ENCODE measurements at regions not wholly inside any gene's neighbourhood (a gene's known extent, or its start where the extent isn't known, plus 50 kb on each side); places are given as distances from the start of the nearest gene placed in this dataset.

DNA sequence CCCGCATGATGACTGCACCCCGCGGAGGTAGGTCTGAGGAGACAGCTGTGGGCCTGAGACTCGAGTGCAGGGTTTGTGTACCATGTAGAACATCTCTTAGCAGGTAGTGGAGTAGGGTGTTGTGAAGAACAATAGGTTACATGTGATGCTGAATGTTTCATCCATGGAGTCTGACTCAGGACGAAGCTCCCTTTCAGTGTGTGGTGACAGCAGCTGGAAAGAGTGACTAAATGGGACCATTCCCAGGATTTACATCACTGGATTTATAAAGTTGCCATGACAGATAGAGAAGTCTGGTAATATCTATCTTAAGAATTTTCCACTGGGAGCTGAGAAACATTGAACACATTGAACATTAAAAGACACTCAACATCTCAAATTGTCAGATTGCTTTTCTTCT, 259.6 kb upstream of the RGS6 start:
- TF ChIP-seq MYC (IDR thresholded peaks at IDR 0.05; ENCODE audit: low read depth, low read length): no peak
- no peak for TF ChIP-seq JUN (IDR thresholded peaks at IDR 0.05; ENCODE audit: borderline replicate concordance, insufficient read depth, insufficient read length, low read depth)
- TF ChIP-seq, protein P1, sequence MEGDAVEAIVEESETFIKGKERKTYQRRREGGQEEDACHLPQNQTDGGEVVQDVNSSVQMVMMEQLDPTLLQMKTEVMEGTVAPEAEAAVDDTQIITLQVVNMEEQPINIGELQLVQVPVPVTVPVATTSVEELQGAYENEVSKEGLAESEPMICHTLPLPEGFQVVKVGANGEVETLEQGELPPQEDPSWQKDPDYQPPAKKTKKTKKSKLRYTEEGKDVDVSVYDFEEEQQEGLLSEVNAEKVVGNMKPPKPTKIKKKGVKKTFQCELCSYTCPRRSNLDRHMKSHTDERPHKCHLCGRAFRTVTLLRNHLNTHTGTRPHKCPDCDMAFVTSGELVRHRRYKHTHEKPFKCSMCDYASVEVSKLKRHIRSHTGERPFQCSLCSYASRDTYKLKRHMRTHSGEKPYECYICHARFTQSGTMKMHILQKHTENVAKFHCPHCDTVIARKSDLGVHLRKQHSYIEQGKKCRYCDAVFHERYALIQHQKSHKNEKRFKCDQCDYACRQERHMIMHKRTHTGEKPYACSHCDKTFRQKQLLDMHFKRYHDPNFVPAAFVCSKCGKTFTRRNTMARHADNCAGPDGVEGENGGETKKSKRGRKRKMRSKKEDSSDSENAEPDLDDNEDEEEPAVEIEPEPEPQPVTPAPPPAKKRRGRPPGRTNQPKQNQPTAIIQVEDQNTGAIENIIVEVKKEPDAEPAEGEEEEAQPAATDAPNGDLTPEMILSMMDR (IDR thresholded peaks at IDR 0.05; ENCODE audit: extremely low read depth in 1 of 2, insufficient read depth in 1 of 2, low read depth in 1 of 2, low read length in 2 of 2): no peak
- no peak for TF ChIP-seq POLR2A (IDR thresholded peaks at IDR 0.05; ENCODE audit: low read depth, low read length)
- TF ChIP-seq GATA2 (IDR thresholded peaks at IDR 0.05; ENCODE audit: insufficient read depth, insufficient read length, low read depth, low read length): no peak
- no peak for TF ChIP-seq FOS (IDR thresholded peaks at IDR 0.05; ENCODE audit: borderline replicate concordance, insufficient read depth, low read length)
- TF ChIP-seq MAX (IDR thresholded peaks at IDR 0.05; ENCODE audit: insufficient read depth, insufficient read length): no peak
- no peak for TF ChIP-seq EZH2 (IDR thresholded peaks at IDR 0.05; ENCODE audit: borderline replicate concordance, low read depth, low read length, severe bottlenecking)
- no peak for TF ChIP-seq POLR2AphosphoS5 (IDR thresholded peaks at IDR 0.05; ENCODE audit: insufficient read depth, low read depth, low read length)
- Histone ChIP-seq H3K27me3 (ENCODE audit: control insufficient read depth in 2 of 2, insufficient read depth in 2 of 2, low read length in 2 of 2) (no peaks in the 10 kb centered on the region), H3K4me3 (replicated peaks in 1 of 3; ENCODE audit: insufficient read depth in 1 of 3, low read depth in 1 of 3, low read length in 3 of 3) (no peak overlapping the region), H3K9me3 (replicated peaks; ENCODE audit: control insufficient read depth, insufficient read depth, low read length) (no peaks in the 10 kb centered on the region), H3K4me2 (ENCODE audit: insufficient read depth, low read length) (no peak overlapping the region), H3K9me1 (replicated peaks; ENCODE audit: control insufficient read depth, extremely low read depth, insufficient read depth, low read length) (peaks cover 2% of the 10 kb centered on the region), H3K36me3 (ENCODE audit: control insufficient read depth in 2 of 2, extremely low read depth in 1 of 2, insufficient read depth in 2 of 2, low read length in 2 of 2) (peaks cover 0 to 3% of the 10 kb centered on the region in 2 experiments), H4K20me1 (replicated peaks; ENCODE audit: control insufficient read depth, extremely low read depth, insufficient read depth, low read length) (no peaks in the 10 kb centered on the region), H3K4me1 (ENCODE audit: control insufficient read depth, extremely low read depth, insufficient read depth, low read length) (no peaks in the 10 kb centered on the region), H3K9ac (replicated peaks; ENCODE audit: extremely low read depth, insufficient read depth, low read length) (no peak overlapping the region), H2AFZ (ENCODE audit: low read depth, low read length) (no peak overlapping the region), H3K27ac (ENCODE audit: insufficient read depth, low read depth, low read length) (no peak overlapping the region), H3K79me2 (ENCODE audit: control insufficient read depth, insufficient read depth, low read length) (no peaks in the 10 kb centered on the region)
- POLR2A ChIA-PET: no interaction called here
- FAIRE-seq: no peak
- dilution Hi-C loops (cut with MboI; ENCODE audit: extremely low pct_ligation_motif_present, low sequenced_read_pairs) (no loop called here), intact Hi-C loops (cut with micrococcal nuclease) (no loop called here)
- no TSS peak for BruUV-seq (replicated peaks)
- CTCF ChIA-PET: interaction anchor here (1.0 to 1.2 kb wide), 3 partner anchors 15 to 80 kb away, joined by 3 read pairs; no protein-coding TSS in a partner anchor
- no peak for DNase-seq (ENCODE audit: low read depth, low spot score)
